NCI-H1092 (cell line): ENCODE measurements at regions not wholly inside any gene's neighbourhood (a gene's known extent, or its start where the extent isn't known, plus 50 kb on each side); places are given as distances from the start of the nearest gene placed in this dataset.

Experiments
- DNase-seq: peaks from one replicate; lab custom pipeline; 2025; lab: John Stamatoyannopoulos, UW

GRCh38 chr20:16220826-16221225 is 352.4 kb downstream of the KIF16B start:
- DNase-seq, result no peak

GRCh38 chr20:16219182-16219581 is 354.1 kb downstream of the KIF16B start:
- no peak for DNase-seq

- no peak for DNase-seq
These were observed 356.4 kb downstream of the KIF16B start for GRCh38 chr20:16216914-16217230.

GRCh38 chr20:16216227-16216913 is 356.9 kb downstream of the KIF16B start:
- no peak for DNase-seq

- no peak for DNase-seq
These were observed 358.2 kb downstream of the KIF16B start for GRCh38 chr20:16215041-16215440.

GRCh38 chr20:16212790-16213189 is 360.5 kb downstream of the KIF16B start:
- no peak for DNase-seq

GRCh38 chr20:16209951-16210361 is 363.3 kb downstream of the KIF16B start:
- DNase-seq, result no peak

- no peak for DNase-seq
These were observed 363.9 kb downstream of the KIF16B start for GRCh38 chr20:16209357-16209756.

GRCh38 chr20:16208443-16208842 is 364.8 kb downstream of the KIF16B start:
- no peak for DNase-seq

GRCh38 chr20:16206817-16207216 is 366.4 kb downstream of the KIF16B start:
- no peak for DNase-seq

GRCh38 chr20:16205507-16205906 is 367.7 kb downstream of the KIF16B start:
- no peak for DNase-seq

- no peak for DNase-seq
These were observed 370.2 kb downstream of the KIF16B start for GRCh38 chr20:16203096-16203495.

- DNase-seq, result no peak
These were observed 372.1 kb downstream of the KIF16B start for GRCh38 chr20:16201191-16201590.

GRCh38 chr20:16197696-16198095 is 375.6 kb downstream of the KIF16B start:
- no peak for DNase-seq

GRCh38 chr20:16195671-16196070 is 377.6 kb downstream of the KIF16B start:
- DNase-seq, result no peak

- DNase-seq, result no peak
These were observed 378.5 kb downstream of the KIF16B start for GRCh38 chr20:16194617-16195360.

- DNase-seq, result no peak
These were observed 381.8 kb downstream of the KIF16B start for GRCh38 chr20:16191496-16191895.

GRCh38 chr20:16189371-16189770 is 383.9 kb downstream of the KIF16B start:
- no peak for DNase-seq

- no peak for DNase-seq
These were observed 385.2 kb downstream of the KIF16B start for GRCh38 chr20:16187956-16188616.

GRCh38 chr20:16179919-16180318 is 393.3 kb downstream of the KIF16B start:
- DNase-seq, result no peak

GRCh38 chr20:16179371-16179770 is 393.9 kb downstream of the KIF16B start:
- DNase-seq, result no peak

GRCh38 chr20:16178546-16179135 is 394.6 kb downstream of the KIF16B start:
- no peak for DNase-seq
